Jurkat, Clone E6-1 (cell line): ENCODE measurements at regions not wholly inside any gene's neighbourhood (a gene's known extent, or its start where the extent isn't known, plus 50 kb on each side); places are given as distances from the start of the nearest gene placed in this dataset.
"Not testable (repeated sequence)": the region's sequence is repeated elsewhere in the genome, so short reads cannot be mapped to it uniquely, and the experiment has no call there.

ENCODE experiments used
- DNase-seq: peaks from one replicate; pipeline ENCODE4 v3.0.0-alpha.2; 2011; ENCODE audit warnings: low read depth, low spot score
- H3K4me3 ChIP-seq: 2 replicates; pipeline ENCODE4 v1.5.1; 2011; ENCODE audit warnings: mild to moderate bottlenecking, low read length, control low read depth, moderate library complexity

DNA sequence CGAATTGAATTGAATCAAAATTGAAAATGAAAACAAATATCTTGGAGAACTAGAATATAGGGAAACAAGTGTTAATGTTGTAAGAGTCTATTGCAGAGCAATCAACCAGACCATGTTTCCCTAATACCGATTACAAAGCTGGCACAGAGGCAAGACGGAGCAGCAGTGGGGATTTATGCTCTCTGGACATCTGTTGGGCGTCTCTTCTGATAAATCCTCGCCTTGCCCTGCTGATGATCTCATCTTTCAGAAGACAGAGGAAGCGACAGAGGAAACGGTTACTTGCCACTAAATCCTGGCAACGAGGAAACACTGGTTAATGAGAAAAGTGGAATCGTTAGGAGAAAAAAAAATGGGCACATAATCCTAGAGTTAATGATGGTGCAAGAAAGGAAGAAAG is 112.4 kb upstream of the RRN3 start:
- DNase-seq, H3K4me3 ChIP-seq: not testable (repeated sequence)

DNA sequence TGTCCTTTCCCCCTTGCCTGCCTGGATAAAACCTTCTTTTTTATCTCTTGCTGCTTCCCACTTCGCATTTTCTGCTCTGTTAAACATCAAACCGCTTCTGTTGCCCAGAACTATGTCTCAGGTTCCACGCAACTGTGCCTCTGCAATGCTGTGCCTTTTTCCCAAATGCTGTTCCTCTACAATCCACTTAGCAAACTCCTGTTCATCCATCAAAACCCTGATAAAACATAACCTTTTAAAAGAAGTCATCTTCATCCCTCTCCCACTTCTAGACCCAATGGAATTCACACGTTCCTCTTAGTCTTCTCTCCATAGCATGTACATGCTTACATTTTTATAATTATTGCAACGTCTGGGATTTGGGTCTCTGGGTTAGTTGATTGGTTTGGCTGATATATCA is 111.9 kb upstream of the RRN3 start:
- DNase-seq, result not testable (repeated sequence)

DNA sequence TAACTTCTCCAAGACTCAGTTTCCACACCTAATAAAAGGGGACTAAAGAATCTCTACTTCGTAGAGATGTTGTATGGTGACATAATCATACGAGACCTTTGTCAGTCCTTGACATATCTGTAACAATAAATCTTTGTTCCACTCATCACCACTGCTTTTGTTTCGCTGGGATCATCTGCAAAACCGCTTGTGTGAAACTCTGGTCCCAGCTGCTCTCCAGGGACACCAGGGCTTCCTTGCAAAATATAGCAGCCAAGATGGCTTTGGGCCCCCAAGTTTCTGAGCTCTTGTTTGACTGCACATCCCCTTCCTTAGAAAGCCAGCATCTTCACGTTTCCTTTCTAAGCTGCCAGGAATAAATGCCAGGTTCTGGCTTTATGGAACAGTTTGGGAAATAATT is 110.5 kb upstream of the RRN3 start:
- H3K4me3 ChIP-seq, DNase-seq: not testable (repeated sequence)

More for the DNA sequence above, 111.9 kb upstream of the RRN3 start:
- not testable (repeated sequence) for H3K4me3 ChIP-seq

DNA sequence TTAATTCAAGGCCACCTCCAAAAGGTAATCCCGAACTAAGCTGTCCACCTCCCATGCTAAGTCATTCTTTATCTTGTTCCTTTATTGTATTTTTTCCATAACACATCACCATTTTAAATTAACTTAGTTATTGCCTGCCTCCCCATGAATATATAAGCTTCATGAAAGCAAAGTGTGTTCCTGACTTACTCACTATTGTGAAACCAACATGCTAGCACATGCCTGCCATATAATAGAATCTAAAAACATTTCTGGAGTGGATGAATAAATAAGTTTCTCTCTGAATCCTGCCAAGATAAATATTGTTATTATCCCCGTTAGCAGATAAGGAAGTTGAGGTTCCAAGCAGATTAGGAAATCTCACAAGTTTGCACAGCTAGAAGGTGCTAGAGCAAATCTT is 98.7 kb upstream of the RRN3 start:
- DNase-seq, H3K4me3 ChIP-seq: not testable (repeated sequence)

DNA sequence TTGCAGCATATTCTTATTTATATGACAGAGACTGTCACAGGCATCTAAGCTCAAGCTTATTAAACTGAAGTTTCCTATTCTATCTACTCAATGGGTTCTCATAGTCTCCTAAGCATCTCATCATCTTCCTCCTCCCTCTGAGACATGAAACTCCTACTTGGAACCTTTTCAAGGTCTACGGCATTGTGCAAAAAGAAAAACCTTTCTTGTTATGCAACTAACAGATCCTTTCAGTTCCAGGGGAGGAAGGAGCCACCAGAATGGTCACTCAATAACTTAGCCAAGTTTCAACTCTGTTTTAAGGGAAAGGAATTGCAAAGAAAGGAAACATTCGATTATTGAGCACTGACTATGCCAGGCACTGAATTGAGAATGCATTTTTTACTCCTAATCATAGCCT is 98.1 kb upstream of the RRN3 start:
- not testable (repeated sequence) for H3K4me3 ChIP-seq, DNase-seq

DNA sequence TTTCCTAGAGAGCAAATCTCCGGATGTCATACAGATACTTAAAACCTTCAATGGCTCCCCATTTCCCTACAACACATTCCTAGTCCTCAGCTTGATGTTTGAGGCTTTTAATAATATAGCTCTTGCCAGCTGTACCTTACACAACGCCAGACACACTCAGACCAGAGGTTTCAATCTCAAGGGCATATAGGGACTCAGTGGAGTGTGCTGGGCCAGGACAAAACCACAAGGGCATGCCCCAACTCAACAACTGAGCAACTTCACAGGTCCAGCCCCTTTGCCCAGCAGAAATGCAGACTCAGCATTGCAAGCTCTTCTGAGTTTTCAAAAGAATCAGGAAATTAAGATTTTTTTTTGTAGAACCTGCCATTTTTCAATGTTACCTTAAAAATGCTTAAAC is 95.4 kb upstream of the RRN3 start:
- not testable (repeated sequence) for DNase-seq, H3K4me3 ChIP-seq
